Gastroesophageal sphincter (tissue), 3 donors: ENCODE measurements at regions not wholly inside any gene's neighbourhood (a gene's known extent, or its start where the extent isn't known, plus 50 kb on each side); places are given as distances from the start of the nearest gene placed in this dataset.

Experiments used
- EP300 ChIP-seq: sonication (generic); formaldehyde crosslinking; IDR thresholded peaks from one replicate; pipeline ENCODE4 v1.6.1; 2017; ENCODE audit warnings: antibody characterized with exemption, mild to moderate bottlenecking
- POLR2A ChIP-seq, 2 donors: fragments of 450-650 bp; IDR thresholded peaks; one replicate each; pipeline ENCODE4 v1.6.1; 2017; ENCODE audit warnings: antibody characterized with exemption in 2 of 2, mild to moderate bottlenecking in 2 of 2, moderate library complexity in 1 of 2
- POLR2AphosphoS5 ChIP-seq: sonication (generic); formaldehyde crosslinking; IDR thresholded peaks from one replicate; pipeline ENCODE4 v1.6.1; 2017; ENCODE audit warnings: antibody characterized with exemption
- TF ChIP-seq, protein P1 (sequence below), 4 experiments: fragments of 200-600 bp in 2 of 4; fragments of 450-650 bp in 2 of 4; sonication (generic) in 1 of 4; IDR thresholded peaks; one replicate each; pipeline ENCODE4 v1.5.1; 2017 to 2019; ENCODE audit warnings: antibody characterized with exemption in 4 of 4, mild to moderate bottlenecking in 2 of 4, moderate library complexity in 2 of 4

DNA sequence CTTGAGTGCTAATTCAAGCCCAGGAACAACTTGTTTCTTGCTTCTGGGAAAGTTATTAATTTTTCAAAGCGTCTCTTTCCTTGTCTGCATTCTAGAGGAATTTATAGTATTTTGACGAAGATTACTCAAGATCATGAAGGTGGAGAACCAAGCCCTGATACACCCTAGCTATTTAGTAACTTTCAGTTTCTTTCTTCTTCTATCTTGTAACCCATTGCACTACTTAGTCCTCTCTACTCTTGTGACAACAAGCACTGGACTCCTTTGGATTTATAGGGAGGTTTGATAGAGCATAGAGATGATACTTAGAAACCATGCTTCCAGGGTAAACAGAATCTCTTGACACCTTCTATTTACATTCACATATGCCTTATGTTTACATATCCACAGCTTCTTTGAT lies 203.3 kb upstream of the GRM7 start:
- TF ChIP-seq, protein P1, sequence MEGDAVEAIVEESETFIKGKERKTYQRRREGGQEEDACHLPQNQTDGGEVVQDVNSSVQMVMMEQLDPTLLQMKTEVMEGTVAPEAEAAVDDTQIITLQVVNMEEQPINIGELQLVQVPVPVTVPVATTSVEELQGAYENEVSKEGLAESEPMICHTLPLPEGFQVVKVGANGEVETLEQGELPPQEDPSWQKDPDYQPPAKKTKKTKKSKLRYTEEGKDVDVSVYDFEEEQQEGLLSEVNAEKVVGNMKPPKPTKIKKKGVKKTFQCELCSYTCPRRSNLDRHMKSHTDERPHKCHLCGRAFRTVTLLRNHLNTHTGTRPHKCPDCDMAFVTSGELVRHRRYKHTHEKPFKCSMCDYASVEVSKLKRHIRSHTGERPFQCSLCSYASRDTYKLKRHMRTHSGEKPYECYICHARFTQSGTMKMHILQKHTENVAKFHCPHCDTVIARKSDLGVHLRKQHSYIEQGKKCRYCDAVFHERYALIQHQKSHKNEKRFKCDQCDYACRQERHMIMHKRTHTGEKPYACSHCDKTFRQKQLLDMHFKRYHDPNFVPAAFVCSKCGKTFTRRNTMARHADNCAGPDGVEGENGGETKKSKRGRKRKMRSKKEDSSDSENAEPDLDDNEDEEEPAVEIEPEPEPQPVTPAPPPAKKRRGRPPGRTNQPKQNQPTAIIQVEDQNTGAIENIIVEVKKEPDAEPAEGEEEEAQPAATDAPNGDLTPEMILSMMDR (IDR thresholded peaks at IDR 0.05) = no peak
- no peak for TF ChIP-seq POLR2A (IDR thresholded peaks at IDR 0.05)
- TF ChIP-seq EP300 = no peak
- no peak for TF ChIP-seq POLR2AphosphoS5
